GM19043 (cell line): ENCODE measurements at regions not wholly inside any gene's neighbourhood (a gene's known extent, or its start where the extent isn't known, plus 50 kb on each side); places are given as distances from the start of the nearest gene placed in this dataset.

Experiments
- ATAC-seq: cut with Tn5 transposase; IDR thresholded peaks from one replicate; pipeline ENCODE4 v1.9.1; 2021; ENCODE audit warnings: low read depth; ENCODE audit not compliant: unreplicated experiment

- no peak for ATAC-seq
Observed at GRCh38 chr10:43965918-43966570, 317.4 kb upstream of the ZNF32 start.

DNA sequence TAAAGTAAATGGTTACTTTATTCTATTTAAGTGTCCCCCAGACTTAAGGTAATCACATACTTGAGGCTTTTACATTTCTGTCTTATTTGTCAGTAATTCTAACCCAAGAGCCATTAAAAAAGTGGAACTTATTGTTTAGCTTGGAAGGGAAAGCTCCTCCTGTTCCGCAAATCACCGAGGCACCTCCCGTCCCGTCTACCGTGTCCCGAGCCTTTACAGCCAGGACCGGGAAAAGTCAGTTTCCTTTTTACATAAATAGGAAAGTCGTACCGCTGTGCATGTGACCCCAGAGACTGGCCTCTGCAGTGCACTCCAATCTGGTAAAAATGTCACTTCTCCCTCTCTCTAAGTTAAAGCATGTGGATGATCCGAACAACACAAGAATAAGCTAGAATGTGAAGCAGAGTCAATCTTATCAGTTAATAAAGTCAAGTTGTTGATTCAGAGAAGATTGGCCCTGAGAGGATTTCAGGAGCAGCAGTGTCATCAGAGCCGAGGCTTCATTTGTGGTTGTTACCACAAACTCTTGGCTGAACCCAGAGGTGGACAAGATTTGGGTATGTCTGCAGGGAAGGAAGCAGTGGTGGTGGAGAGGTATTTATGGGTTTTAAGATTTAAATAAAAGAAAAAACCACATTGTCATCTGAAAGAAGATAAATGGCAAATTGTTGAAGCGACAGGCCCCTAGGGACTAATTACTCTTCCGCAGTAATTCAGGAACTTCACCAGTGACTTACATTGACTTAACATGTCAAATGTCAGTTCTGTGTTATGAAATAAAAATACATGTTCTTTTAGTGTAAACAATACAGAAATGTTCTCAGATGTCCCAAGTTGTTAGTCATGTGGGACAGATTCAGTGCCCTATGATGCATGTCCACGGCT is 316.6 kb upstream of the ZNF32 start:
- peak; percentile 60 for ATAC-seq

DNA sequence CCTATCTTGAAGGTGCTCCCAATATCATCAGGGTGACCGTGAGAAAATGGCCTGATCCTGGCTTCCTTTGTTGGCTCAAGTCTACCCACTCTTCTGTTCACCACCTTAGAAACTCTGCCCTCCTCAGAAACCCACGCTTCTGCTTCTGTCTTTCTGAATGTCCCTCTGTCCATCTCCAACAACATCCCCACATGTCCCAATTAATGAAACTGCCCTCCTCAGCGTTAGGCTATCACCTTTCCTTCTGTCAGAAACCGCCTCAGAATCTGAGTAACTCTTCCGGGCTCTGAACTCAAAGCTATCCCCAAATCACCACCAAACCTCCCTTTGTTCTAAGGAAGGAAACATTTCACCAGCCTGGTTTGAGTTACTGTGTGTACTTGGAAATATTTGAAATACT is 315.8 kb upstream of the ZNF32 start:
- no peak for ATAC-seq

GRCh38 chr10:43963793-43964425 is 315.2 kb upstream of the ZNF32 start:
- no peak for ATAC-seq

GRCh38 chr10:43963379-43963778 is 314.7 kb upstream of the ZNF32 start:
- no peak for ATAC-seq

DNA sequence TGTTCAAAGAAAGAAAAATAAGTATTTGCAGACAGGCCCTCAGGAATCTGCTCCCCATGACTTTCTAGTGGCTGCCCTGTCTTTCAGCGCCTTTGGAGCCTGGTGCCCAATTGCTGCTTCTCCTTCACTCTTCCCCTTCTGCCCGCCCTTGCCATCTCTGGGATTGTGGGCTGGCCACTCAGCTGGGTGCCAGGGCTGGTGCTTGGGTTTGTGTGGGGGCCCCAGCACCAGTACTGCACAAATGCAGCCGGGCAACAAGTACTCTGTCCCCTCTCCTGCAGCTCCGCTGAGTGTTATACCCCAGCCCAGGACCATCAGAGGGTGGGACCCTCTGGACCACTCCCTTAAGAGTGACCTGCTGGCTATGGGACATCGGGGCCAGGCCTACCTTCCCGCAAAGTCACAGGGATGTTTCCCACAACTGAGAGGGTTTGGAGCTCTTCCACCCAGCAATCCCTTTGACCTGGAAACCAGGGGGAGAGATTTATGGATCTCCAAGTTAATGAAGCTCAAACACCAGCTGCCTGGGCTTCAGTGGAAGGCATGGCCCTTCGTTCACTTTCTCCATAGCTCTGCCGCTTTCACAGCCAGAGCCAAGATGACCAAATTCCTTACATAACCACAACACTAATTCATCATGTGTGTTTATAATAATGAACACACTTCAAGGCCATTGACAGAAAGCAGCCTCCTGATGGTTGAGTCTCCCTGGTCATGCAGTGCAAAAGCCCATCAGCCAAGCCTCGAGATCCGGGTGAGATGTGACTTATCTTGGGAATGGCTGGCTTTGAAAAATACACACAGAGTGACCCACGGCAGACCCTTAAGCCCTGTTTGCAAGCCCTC is 313.9 kb upstream of the ZNF32 start:
- no peak for ATAC-seq

DNA sequence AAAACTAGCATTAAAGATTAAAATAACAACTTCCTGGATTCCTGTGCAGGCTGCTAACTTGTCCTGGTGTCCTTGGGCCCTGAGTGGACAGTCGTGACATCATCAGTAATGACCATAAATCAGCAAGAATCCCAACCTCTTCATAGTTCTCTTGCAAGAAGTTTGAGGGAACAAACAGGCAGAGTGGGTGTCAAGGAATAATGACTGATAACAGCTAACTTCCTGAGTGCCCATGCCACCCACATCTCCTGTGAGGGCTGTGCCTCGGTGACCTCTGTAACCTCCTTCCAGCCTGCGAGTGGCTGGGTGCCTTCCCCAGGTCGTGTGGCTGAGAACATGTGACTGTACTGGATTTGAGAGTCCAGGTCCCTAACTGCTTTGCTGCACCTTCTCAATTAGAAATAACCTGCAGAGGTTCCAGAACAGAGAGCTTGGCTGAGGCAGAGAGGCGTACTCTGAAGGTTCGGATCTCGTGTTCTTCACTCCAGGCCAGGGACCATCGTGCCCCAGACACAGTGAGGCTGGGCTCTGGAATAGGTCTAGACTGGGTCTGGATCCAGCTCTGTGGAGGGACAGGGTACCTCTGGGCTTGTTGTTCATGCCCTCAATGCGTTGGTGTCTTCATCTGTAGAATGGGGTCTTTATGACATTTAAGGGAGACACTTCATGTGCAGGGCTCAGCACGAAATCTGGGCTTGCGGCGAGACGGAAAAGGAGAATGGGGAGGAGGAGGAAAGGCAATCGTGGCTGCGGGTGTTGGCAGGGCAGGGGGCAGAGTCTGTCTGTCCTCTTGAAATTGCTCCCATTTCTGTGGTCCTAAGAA is 313.1 kb upstream of the ZNF32 start:
- ATAC-seq, result no peak

DNA sequence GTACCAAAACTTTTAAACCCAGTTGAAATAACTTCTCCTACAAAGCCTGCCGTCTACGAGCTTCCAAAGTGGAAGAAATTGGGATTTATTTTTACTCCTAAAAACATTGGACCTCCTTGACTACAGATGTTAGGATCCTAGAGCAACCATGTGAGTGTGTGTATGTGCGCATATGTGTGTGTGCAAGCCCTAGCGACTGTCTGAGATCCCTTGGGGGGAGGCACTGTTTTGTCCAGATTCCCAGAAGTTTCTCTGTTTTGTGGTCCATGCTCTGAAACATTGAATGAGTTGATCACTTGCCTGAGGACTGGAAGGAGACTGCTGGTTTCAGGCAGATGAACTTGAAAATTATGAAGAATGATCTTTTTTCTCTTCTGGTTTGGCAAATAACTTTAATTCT is 312.3 kb upstream of the ZNF32 start:
- ATAC-seq, result no peak

DNA sequence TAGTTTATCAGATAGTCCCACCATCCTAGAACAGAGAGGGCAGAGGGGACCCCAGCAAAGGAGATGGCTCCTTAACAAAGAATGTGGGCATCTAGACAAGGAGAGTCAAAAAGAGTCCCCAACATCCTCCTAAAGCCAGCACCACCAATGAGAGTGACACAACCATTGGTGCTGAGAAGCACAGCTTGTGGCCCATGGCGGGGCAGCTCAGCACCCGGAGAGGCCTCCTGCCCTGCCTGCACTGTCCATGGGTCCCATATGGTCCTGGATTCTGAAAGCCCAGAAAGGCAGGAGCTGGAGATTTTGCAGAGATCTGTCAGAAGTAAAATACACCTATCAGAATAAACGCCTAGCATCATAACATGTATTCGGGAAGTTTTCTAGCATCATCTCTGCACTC is 311.8 kb upstream of the ZNF32 start:
- ATAC-seq, result no peak

- ATAC-seq, result no peak
Observed at GRCh38 chr10:43960135-43960415, 311.4 kb upstream of the ZNF32 start.

DNA sequence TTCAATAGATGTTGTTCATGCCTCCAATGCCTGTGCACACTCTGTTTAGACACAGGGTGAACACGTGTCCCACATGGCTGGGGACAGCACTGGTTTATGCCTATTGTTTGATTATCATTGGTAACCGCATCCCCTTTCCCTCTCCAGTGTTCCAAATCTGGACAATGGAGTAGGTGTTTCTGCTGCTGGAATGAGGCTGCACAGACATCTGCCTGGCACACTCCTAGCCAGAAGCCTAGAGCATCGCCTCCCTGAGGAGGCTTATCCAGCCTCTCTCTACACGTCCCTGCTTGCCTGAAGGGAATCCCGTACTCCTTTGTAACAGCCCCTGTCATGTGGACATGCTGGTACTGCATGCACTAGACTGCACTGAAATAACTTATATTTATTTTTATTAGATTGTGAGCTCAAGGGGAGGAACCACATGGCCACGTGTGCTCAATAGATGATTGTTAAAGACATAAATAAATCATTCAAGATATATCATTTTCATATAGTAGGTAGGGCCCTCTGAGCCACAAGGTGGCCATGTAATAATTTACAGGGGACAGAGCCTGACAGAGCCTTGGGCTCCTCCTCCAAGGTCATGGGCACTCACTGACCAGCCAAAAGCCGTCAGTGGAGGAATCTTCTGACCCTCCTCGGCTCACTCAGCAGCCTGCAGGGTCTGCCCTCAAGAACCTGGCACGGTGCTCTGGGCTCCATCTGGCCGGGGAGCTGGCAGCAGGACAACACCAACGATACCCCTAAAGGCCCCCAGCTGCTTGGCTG is 310.9 kb upstream of the ZNF32 start:
- no peak for ATAC-seq

- ATAC-seq, result no peak
Observed at GRCh38 chr10:43958964-43959363, 310.3 kb upstream of the ZNF32 start.

DNA sequence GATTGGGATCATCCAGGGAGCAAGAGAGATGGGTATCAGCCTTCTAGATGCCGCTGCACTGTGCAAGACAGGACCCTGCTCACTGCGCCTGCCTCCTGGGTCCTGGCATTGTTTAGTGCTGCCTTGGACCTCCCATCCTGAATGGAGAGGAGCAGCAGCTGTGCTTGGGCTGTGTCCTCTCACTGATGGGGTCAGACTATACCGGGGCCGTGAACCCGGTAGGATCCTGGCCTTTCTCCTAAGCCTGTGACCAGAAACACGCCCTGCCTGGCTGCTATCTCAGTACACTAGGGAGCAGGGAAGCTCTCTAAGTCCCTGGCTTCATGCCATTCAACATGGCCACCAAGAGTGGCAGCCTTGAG is 309.4 kb upstream of the ZNF32 start:
- no peak for ATAC-seq

- no peak for ATAC-seq
Observed at GRCh38 chr10:43957267-43958070, 308.8 kb upstream of the ZNF32 start.

- no peak for ATAC-seq
Observed at GRCh38 chr10:43955978-43956377, 307.3 kb upstream of the ZNF32 start.

DNA sequence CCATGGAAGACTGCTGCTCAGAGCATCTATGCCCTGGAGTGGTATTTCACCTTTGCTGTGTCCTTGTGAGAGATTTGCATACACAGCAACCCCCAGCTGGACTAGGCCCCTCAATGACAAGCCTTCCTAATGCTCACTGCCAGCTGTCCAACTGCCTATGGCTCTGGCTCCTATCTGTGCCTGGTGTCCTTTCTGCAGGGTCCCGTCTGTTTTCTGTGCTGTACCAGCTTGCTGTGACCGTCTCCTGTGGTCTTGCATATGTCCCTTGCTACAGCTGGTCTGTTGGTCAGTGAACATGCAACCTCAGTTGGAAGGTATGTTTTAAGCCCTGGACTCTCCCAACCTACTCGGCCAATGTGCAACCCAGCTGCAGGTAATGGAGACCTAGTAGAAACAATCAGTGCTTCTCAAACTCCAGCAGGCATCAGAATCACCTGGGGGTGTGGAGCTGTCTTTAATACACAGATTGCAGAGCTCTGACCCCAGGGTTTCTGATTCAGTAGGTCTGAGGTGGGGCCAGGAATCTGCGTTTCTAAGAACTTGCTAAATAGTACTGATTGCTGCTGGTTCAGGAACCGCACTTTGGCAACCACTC is 306.4 kb upstream of the ZNF32 start:
- no peak for ATAC-seq

DNA sequence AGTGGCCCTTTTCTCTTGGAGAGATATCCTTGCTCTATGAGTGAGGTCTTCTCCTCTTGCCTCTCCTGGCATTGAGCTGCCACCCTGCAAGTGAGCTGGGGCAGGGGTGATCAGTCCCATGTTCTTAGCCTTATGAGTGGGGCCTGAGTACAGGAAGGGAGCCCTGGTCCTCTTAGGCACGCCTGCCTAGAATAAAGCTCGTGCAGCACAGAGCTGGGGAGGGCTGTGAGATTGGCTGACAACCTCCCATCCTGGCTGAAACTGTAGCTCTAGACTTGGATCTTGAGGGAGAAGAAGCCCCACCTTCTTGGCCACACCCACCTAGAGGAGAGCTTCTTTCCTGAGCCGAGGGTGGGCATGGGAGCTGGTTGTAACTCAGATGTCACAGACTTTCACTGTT is 305.0 kb upstream of the ZNF32 start:
- ATAC-seq, result no peak

GRCh38 chr10:43952760-43953159 is 304.1 kb upstream of the ZNF32 start:
- no peak for ATAC-seq
